SK-N-MC (cell line): ENCODE measurements at regions not wholly inside any gene's neighbourhood (a gene's known extent, or its start where the extent isn't known, plus 50 kb on each side); places are given as distances from the start of the nearest gene placed in this dataset.
"Not testable (repeated sequence)": the region's sequence is repeated elsewhere in the genome, so short reads cannot be mapped to it uniquely, and the experiment has no call there.

Experiments
- EZH2 ChIP-seq: fragments of 200-600 bp; sonication (generic); IDR thresholded peaks from one replicate; pipeline ENCODE4 v1.6.1; 2017; ENCODE audit warnings: antibody characterized with exemption
- FOXP2 ChIP-seq: optimal IDR thresholded peaks from 2 replicates; pipeline ENCODE3; 2011; ENCODE audit warnings: mild to moderate bottlenecking, moderate library complexity; ENCODE audit not compliant: insufficient read depth; ENCODE audit errors: extremely low read length, control extremely low read depth
- POLR2AphosphoS5 ChIP-seq: IDR thresholded peaks from 2 replicates; pipeline ENCODE4 v1.6.1; 2012; ENCODE audit warnings: mild to moderate bottlenecking, low read depth, low read length, borderline replicate concordance

DNA sequence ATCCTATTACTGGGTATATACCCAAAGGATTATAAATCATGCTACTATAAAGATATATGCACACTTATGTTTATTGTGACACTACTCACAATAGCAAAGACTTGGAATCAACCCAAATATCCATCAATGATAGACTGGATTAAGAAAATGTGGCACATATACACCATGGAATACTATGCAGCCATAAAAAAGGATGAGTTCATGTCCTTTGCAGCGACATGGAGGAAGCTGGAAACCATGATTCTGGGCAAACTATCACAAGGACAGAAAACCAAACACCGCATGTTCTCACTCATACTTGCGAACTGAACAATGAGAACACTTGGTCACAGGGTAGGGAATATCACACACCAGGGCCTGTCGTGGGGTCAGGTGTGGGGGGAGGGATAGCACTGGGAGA lies 71.6 kb downstream of the ELAPOR2 start:
- not testable (repeated sequence) for TF ChIP-seq EZH2, FOXP2, POLR2AphosphoS5
